ENCODE measurements at regions not wholly inside any gene's neighbourhood (a gene's known extent, or its start where the extent isn't known, plus 50 kb on each side); places are given as distances from the start of the nearest gene placed in this dataset.

- no peak overlapping the region for H2AFZ ChIP-seq (ENCODE audit: low read depth, low read length, poor library complexity, severe bottlenecking)
- no peaks in the 10 kb centered on the region for H3K79me2 ChIP-seq (ENCODE audit: insufficient read depth, low read length)
- no peak overlapping the region for H3K9ac ChIP-seq (ENCODE audit: low read length)
- H3K27me3 ChIP-seq (ENCODE audit: insufficient read depth, low read length): no peaks in the 10 kb centered on the region
- no TSS peak for BruUV-seq (replicated peaks)
- ATAC-seq (no peak), DNase-seq (ENCODE audit: low read depth, low spot score) (no peak)
- H3K4me3 ChIP-seq (replicated peaks in 1 of 2; ENCODE audit: low read depth in 1 of 2, low read length in 2 of 2): no peak overlapping the region
- ChIA-PET RAD21 (ENCODE audit: low non-redundant PET in 1 of 2, low total read pairs in 2 of 2, uncharacterized antibody in 2 of 2, unreplicated experiment in 2 of 2) (no interaction called here), CTCF (no interaction called here), POLR2A (no interaction called here)
- TF ChIP-seq FOSL1 (IDR thresholded peaks at IDR 0.05; ENCODE audit: low read depth) (no peak), REST (IDR thresholded peaks at IDR 0.05; ENCODE audit: low read depth) (no peak), SIN3A (IDR thresholded peaks at IDR 0.05; ENCODE audit: low read depth) (no peak), SRF (IDR thresholded peaks at IDR 0.05; ENCODE audit: low read depth) (no peak), ZFX (IDR thresholded peaks at IDR 0.05) (no peak), YY1 (IDR thresholded peaks at IDR 0.05; ENCODE audit: extremely low read depth, insufficient replicate concordance, low read depth, low read length) (no peak), EGR1 (IDR thresholded peaks at IDR 0.05; ENCODE audit: low read depth) (no peak), EZH2 (IDR thresholded peaks at IDR 0.05) (no peak), ZBTB33 (IDR thresholded peaks at IDR 0.05; ENCODE audit: extremely low read depth, insufficient replicate concordance, low read length) (no peak), POLR2AphosphoS5 (IDR thresholded peaks at IDR 0.05; ENCODE audit: low read depth, low read length) (no peak), SP1 (IDR thresholded peaks at IDR 0.05; ENCODE audit: low read depth) (no peak), ZNF274 (IDR thresholded peaks at IDR 0.05; ENCODE audit: low read depth, low read length) (no peak), CBX3 (IDR thresholded peaks at IDR 0.05; ENCODE audit: low read depth) (no peak), MAX (IDR thresholded peaks at IDR 0.05) (no peak), EZH2phosphoT487 (IDR thresholded peaks at IDR 0.05; ENCODE audit: borderline replicate concordance) (no peak)
- no peaks in the 10 kb centered on the region for H4K20me1 ChIP-seq (ENCODE audit: insufficient read depth)
- H3K27ac ChIP-seq (ENCODE audit: low read depth, low read length): no peak overlapping the region
- no peaks in the 10 kb centered on the region for H3K9me2 ChIP-seq (ENCODE audit: insufficient read depth)
- intact Hi-C loops (cut with micrococcal nuclease): no loop called here
- H3K4me2 ChIP-seq (ENCODE audit: low read length): no peak overlapping the region
- H3K4me1 ChIP-seq (ENCODE audit: control insufficient read depth in 1 of 2, insufficient read depth in 2 of 2, low read length in 2 of 2): no peaks in the 10 kb centered on the region
- H3K9me3 ChIP-seq (ENCODE audit: control insufficient read depth in 1 of 2, insufficient read depth in 1 of 2, low read depth in 1 of 2, low read length in 2 of 2): peaks cover 0 to 4% of the 10 kb centered on the region in 2 experiments; a peak in 3 of 4 replicates
- no peaks in the 10 kb centered on the region for H3K36me3 ChIP-seq (ENCODE audit: control insufficient read depth in 1 of 2, insufficient read depth in 2 of 2, low read length in 2 of 2)
Observed at GRCh38 chr10:18918532-18918931, 130.1 kb upstream of the MALRD1 start.
